ENCODE measurements at regions not wholly inside any gene's neighbourhood (a gene's known extent, or its start where the extent isn't known, plus 50 kb on each side); places are given as distances from the start of the nearest gene placed in this dataset.

- Mint-ChIP-seq H3K4me3 (no peak overlapping the region), H3K4me1 (peaks cover 10% of the 10 kb centered on the region)
- TF ChIP-seq CTCF (IDR thresholded peaks at IDR 0.05; ENCODE audit: unreplicated experiment) = no peak
Measured at GRCh38 chr10:106167946-106168345, 996.6 kb downstream of the SORCS1 start.

GRCh38 chr10:106158241-106158640 lies 1006.3 kb downstream of the SORCS1 start:
- DNase-seq (ENCODE audit: low spot score in 2 of 2, unreplicated experiment in 2 of 2) = no peak
- H3K9me3 Mint-ChIP-seq = peaks cover 16% of the 10 kb centered on the region
- H3K4me3 Mint-ChIP-seq = no peak overlapping the region

More at GRCh38 chr10:106167946-106168345, 996.6 kb downstream of the SORCS1 start:
- Mint-ChIP-seq H3K9me3 (peaks cover 10% of the 10 kb centered on the region), H3K36me3 (peaks cover 2% of the 10 kb centered on the region), H3K27me3 (ENCODE audit: low read depth) (no peaks in the 10 kb centered on the region), H3K27ac (no peak overlapping the region)
- DNase-seq (ENCODE audit: low spot score in 2 of 2, unreplicated experiment in 2 of 2) = no peak

GRCh38 chr10:106147021-106147420 lies 1017.5 kb downstream of the SORCS1 start:
- H3K4me1 Mint-ChIP-seq = peaks cover 36% of the 10 kb centered on the region
- H3K27ac Mint-ChIP-seq = peak overlapping the region; percentile 85
- TF ChIP-seq CTCF (IDR thresholded peaks at IDR 0.05; ENCODE audit: unreplicated experiment) = no peak
- H3K36me3 Mint-ChIP-seq = no peaks in the 10 kb centered on the region
- H3K9me3 Mint-ChIP-seq = peaks cover 14% of the 10 kb centered on the region
- no peaks in the 10 kb centered on the region for H3K27me3 Mint-ChIP-seq (ENCODE audit: low read depth)
- no peak overlapping the region for H3K4me3 Mint-ChIP-seq
- no peak for DNase-seq (ENCODE audit: low spot score in 2 of 2, unreplicated experiment in 2 of 2)

More at GRCh38 chr10:106158241-106158640, 1006.3 kb downstream of the SORCS1 start:
- no peak for TF ChIP-seq CTCF (IDR thresholded peaks at IDR 0.05; ENCODE audit: unreplicated experiment)
- Mint-ChIP-seq H3K27ac (no peak overlapping the region), H3K4me1 (peaks cover 11% of the 10 kb centered on the region), H3K36me3 (peaks cover under 1% of the 10 kb centered on the region), H3K27me3 (ENCODE audit: low read depth) (peaks cover 2% of the 10 kb centered on the region)

GRCh38 chr10:106139915-106140314 lies 1024.6 kb downstream of the SORCS1 start:
- Mint-ChIP-seq H3K4me1 (peaks cover 21% of the 10 kb centered on the region), H3K4me3 (no peak overlapping the region), H3K27ac (no peak overlapping the region), H3K36me3 (no peaks in the 10 kb centered on the region), H3K27me3 (ENCODE audit: low read depth) (no peaks in the 10 kb centered on the region), H3K9me3 (no peaks in the 10 kb centered on the region)
- no peak for DNase-seq (ENCODE audit: low spot score in 2 of 2, unreplicated experiment in 2 of 2)
- no peak for TF ChIP-seq CTCF (IDR thresholded peaks at IDR 0.05; ENCODE audit: unreplicated experiment)

- Mint-ChIP-seq H3K9me3 (no peaks in the 10 kb centered on the region), H3K27me3 (ENCODE audit: low read depth) (no peaks in the 10 kb centered on the region), H3K36me3 (no peaks in the 10 kb centered on the region), H3K27ac (no peak overlapping the region), H3K4me3 (no peak overlapping the region), H3K4me1 (peaks cover 4% of the 10 kb centered on the region)
- TF ChIP-seq CTCF (IDR thresholded peaks at IDR 0.05; ENCODE audit: unreplicated experiment) = no peak
- DNase-seq (ENCODE audit: low spot score in 2 of 2, unreplicated experiment in 2 of 2) = no peak
Measured at GRCh38 chr10:106136175-106136574, 1028.3 kb downstream of the SORCS1 start.

Data from mesothelial cell of epicardium (in vitro differentiated cells).